ENCODE measurements at regions not wholly inside any gene's neighbourhood (a gene's known extent, or its start where the extent isn't known, plus 50 kb on each side); places are given as distances from the start of the nearest gene placed in this dataset.

DNA sequence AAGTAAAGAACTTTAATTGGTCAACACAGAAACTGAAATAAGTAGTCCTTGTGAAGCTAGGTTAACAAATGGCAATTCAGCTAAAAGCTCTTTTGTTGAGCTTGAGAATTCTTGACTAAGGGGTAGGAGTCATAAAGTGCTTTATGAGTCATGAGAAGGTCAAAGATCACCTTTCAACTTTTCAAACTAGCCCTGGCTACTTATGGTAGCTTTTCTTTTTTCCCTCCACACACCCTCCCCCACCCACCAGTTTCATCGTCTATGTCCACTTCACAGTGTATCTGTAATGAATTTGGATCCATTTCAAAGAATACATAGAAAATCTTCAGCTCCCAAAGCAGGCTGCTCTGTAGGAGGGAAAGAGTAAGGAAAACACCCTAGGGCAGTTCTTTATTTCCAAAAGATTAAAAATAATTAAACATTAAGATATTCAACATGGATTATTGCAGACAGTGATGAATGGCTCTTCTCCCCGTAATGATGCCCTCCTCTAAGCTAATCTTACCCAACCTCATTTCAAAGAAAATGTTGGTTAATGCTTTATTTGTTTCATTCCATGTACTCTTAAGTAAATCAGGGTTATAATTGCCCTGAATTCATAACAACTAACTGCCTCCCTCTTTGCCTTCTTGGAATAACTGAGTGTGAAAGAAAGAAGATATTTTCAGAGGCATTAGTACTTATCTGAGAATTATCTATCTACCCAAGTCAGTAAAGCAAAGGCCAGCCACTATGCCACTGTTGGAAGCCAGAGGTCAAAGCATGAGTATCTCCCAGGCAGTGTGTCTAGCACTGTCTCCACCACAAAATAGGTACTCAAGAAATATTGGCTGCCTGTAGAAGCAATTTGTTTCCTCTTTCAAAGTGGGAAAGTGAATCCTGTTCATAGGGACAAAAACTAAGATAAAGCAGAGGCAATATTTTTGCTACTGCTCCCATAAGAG, 290.6 kb downstream of the PIK3R1 start:
- H3K4me1 ChIP-seq (ENCODE audit: insufficient read depth, low read length): no peaks in the 10 kb centered on the region
- no peaks in the 10 kb centered on the region for H3K9me3 ChIP-seq (ENCODE audit: control insufficient read depth in 1 of 2, low read length in 2 of 2)
- H3K4me3 ChIP-seq (ENCODE audit: low read length in 2 of 2): no peak overlapping the region
- CTCF ChIA-PET (ENCODE audit: partially characterized antibody): no interaction called here
- no peaks in the 10 kb centered on the region for H3K36me3 ChIP-seq (ENCODE audit: insufficient read depth, low read length)
- Mint-ChIP-seq H3K36me3 (no peaks in the 10 kb centered on the region), H3K9me3 (no peaks in the 10 kb centered on the region), H3K27ac (no peak overlapping the region), H3K4me3 (no peak overlapping the region), H3K4me1 (no peaks in the 10 kb centered on the region), H3K27me3 (peaks cover 0 to 1% of the 10 kb centered on the region in 2 donors)
- H3K27ac ChIP-seq (ENCODE audit: low read depth, low read length): no peak overlapping the region
- no peak for DNase-seq
- intact Hi-C loops (cut with micrococcal nuclease): no loop called here
- POLR2A ChIA-PET (ENCODE audit: partially characterized antibody): no interaction called here
- H3K27me3 ChIP-seq (ENCODE audit: insufficient read depth, low read length): no peaks in the 10 kb centered on the region

DNA sequence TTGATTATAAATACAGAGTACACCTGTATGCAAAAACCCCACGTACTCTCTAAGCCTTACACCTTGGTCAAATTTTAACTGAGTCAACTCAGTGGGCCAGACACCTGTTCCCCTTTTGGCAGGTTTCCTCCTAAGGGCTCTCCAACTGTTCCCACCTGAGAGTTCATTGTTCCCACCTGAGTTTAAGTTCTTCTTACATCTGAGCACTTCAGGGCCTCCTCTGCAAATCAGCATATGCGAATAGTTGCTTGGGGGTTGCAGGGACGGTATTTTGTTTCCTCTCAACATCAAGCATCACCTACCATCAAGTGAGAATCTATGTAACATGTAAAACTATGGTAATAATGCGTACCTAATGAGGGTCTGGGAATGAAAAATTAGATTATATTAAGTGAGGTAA, 300.0 kb downstream of the PIK3R1 start:
- Mint-ChIP-seq H3K27ac (no peak overlapping the region), H3K9me3 (peaks cover 0 to 2% (median 0%) of the 10 kb centered on the region in 8 donors), H3K4me1 (no peaks in the 10 kb centered on the region), H3K36me3 (no peaks in the 10 kb centered on the region), H3K4me3 (no peak overlapping the region), H3K27me3 (peaks cover 2 to 6% of the 10 kb centered on the region in 2 donors)
- DNase-seq: no peak
- ChIA-PET POLR2A (ENCODE audit: partially characterized antibody) (no interaction called here), CTCF (ENCODE audit: partially characterized antibody) (no interaction called here)
- Histone ChIP-seq H3K4me3 (ENCODE audit: low read length in 2 of 2) (no peak overlapping the region), H3K9me3 (ENCODE audit: control insufficient read depth in 1 of 2, low read length in 2 of 2) (no peaks in the 10 kb centered on the region), H3K27me3 (ENCODE audit: insufficient read depth, low read length) (no peaks in the 10 kb centered on the region), H3K4me1 (ENCODE audit: insufficient read depth, low read length) (no peaks in the 10 kb centered on the region), H3K36me3 (ENCODE audit: insufficient read depth, low read length) (no peaks in the 10 kb centered on the region), H3K27ac (ENCODE audit: low read depth, low read length) (no peak overlapping the region)
- intact Hi-C loops (cut with micrococcal nuclease): no loop called here

DNA sequence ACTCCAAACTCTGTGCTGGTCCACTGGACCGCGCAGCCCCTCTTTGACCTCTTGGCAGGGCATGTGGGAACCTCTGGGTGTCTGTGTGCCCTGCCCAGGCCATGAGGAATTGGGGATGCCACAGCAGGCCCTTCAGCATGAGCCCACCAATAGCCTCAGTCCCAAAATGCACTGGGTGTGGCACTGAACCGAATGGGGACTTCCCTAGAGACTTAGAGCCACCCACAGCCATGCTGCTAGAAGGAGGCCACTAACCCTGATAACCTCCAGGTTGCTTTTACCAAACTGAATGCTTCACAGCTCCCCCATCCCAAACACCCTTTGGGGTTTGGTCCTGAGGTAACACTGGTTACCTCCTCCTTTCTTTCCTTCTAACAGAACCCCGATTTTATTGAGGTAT, 302.7 kb downstream of the PIK3R1 start:
- H3K4me1 ChIP-seq (ENCODE audit: insufficient read depth, low read length): no peaks in the 10 kb centered on the region
- H3K27me3 Mint-ChIP-seq: peaks cover 2 to 4% of the 10 kb centered on the region in 2 donors
- no peaks in the 10 kb centered on the region for H3K27me3 ChIP-seq (ENCODE audit: insufficient read depth, low read length)
- no peaks in the 10 kb centered on the region for H3K36me3 ChIP-seq (ENCODE audit: insufficient read depth, low read length)
- CTCF ChIA-PET (ENCODE audit: partially characterized antibody): no interaction called here
- no peak overlapping the region for H3K27ac ChIP-seq (ENCODE audit: low read depth, low read length)
- no peaks in the 10 kb centered on the region for H3K9me3 ChIP-seq (ENCODE audit: control insufficient read depth in 1 of 2, low read length in 2 of 2)
- H3K9me3 Mint-ChIP-seq: no peaks in the 10 kb centered on the region
- H3K4me3 Mint-ChIP-seq: no peak overlapping the region
- H3K4me1 Mint-ChIP-seq: no peaks in the 10 kb centered on the region
- POLR2A ChIA-PET (ENCODE audit: partially characterized antibody): no interaction called here
- intact Hi-C loops (cut with micrococcal nuclease): no loop called here
- H3K4me3 ChIP-seq (ENCODE audit: low read length in 2 of 2): no peak overlapping the region
- no peak for DNase-seq
- no peaks in the 10 kb centered on the region for H3K36me3 Mint-ChIP-seq
- no peak overlapping the region for H3K27ac Mint-ChIP-seq

DNA sequence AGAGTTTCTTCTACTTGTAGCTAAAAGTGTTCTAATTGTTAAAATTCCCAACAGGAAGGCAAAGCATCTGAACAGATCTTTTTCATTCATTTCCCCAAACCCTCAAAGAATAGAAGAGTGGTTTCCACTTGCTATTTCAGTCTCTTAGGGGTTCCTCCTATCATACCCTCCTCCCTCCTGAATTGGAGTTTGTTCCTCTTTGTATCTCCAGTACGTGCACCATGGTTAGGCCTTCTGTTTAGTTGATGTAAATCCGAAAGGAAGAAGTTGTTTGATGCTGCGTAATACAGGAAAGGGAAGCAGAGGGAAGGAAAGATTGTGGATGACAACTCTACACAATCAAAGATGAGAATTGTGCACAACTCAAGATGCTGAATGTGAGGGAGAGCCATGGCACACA, 303.6 kb downstream of the PIK3R1 start:
- Mint-ChIP-seq H3K9me3 (no peaks in the 10 kb centered on the region), H3K27me3 (peaks cover 2% of the 10 kb centered on the region in 2 donors), H3K4me3 (no peak overlapping the region), H3K36me3 (no peaks in the 10 kb centered on the region), H3K27ac (no peak overlapping the region), H3K4me1 (no peaks in the 10 kb centered on the region)
- H3K36me3 ChIP-seq (ENCODE audit: insufficient read depth, low read length): no peaks in the 10 kb centered on the region
- H3K9me3 ChIP-seq (ENCODE audit: control insufficient read depth in 1 of 2, low read length in 2 of 2): no peaks in the 10 kb centered on the region
- intact Hi-C loops (cut with micrococcal nuclease): no loop called here
- DNase-seq: no peak
- ChIA-PET CTCF (ENCODE audit: partially characterized antibody) (no interaction called here), POLR2A (ENCODE audit: partially characterized antibody) (no interaction called here)
- no peak overlapping the region for H3K27ac ChIP-seq (ENCODE audit: low read depth, low read length)
- H3K27me3 ChIP-seq (ENCODE audit: insufficient read depth, low read length): no peaks in the 10 kb centered on the region
- no peak overlapping the region for H3K4me3 ChIP-seq (ENCODE audit: low read length in 2 of 2)
- no peaks in the 10 kb centered on the region for H3K4me1 ChIP-seq (ENCODE audit: insufficient read depth, low read length)

DNA sequence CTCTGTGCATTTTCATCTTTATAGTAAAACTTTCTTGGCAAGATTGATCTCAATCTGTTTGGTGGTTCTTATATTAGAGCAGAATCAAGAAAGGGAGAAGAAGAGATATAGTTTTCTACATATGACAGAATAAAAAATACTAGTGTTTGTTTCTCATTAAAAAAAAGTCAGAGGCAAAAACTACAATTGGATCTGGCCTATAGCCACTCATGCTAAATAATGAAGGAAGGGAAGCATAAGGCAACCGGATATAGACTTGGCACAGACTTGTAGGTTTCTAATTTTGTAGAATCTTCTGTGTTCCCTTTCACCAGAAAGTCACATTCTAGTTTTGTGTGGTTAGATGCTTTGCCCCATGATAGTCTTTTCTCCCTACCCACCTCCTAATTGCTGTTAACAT, 306.2 kb downstream of the PIK3R1 start:
- no peak for DNase-seq
- ChIA-PET POLR2A (ENCODE audit: partially characterized antibody) (no interaction called here), CTCF (ENCODE audit: partially characterized antibody) (no interaction called here)
- no peak overlapping the region for H3K4me3 Mint-ChIP-seq
- H3K36me3 Mint-ChIP-seq: no peaks in the 10 kb centered on the region
- H3K4me1 Mint-ChIP-seq: no peaks in the 10 kb centered on the region
- H3K9me3 Mint-ChIP-seq: no peaks in the 10 kb centered on the region
- Histone ChIP-seq H3K4me3 (ENCODE audit: low read length in 2 of 2) (no peak overlapping the region), H3K9me3 (ENCODE audit: control insufficient read depth in 1 of 2, low read length in 2 of 2) (no peaks in the 10 kb centered on the region), H3K4me1 (ENCODE audit: insufficient read depth, low read length) (no peaks in the 10 kb centered on the region), H3K27me3 (ENCODE audit: insufficient read depth, low read length) (no peaks in the 10 kb centered on the region), H3K36me3 (ENCODE audit: insufficient read depth, low read length) (no peaks in the 10 kb centered on the region), H3K27ac (ENCODE audit: low read depth, low read length) (no peak overlapping the region)
- H3K27ac Mint-ChIP-seq: no peak overlapping the region
- H3K27me3 Mint-ChIP-seq: peaks cover 0 to 2% of the 10 kb centered on the region in 2 donors
- intact Hi-C loops (cut with micrococcal nuclease): no loop called here

DNA sequence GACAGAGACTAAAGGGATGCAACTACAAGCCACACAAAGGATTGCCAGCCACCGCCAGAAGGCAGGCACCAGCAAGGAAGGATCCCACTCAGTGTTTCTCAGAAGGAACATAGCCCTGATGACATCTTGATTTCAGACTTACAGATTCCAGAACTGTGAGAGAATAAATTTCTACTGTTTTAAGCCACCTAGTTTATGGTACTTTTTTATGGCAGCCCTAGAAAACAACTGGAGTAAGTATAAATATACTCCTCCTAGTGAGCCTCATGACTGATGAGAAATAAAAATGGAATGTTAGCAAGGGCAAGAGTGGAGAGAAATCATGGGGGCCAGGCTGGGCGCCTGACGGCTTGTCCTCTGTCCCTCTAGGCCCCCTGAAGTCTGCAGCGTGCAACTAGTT, 307.3 kb downstream of the PIK3R1 start:
- no peak overlapping the region for H3K27ac ChIP-seq (ENCODE audit: low read depth, low read length)
- no peak overlapping the region for H3K27ac Mint-ChIP-seq
- no peaks in the 10 kb centered on the region for H3K36me3 Mint-ChIP-seq
- no peaks in the 10 kb centered on the region for H3K36me3 ChIP-seq (ENCODE audit: insufficient read depth, low read length)
- no peaks in the 10 kb centered on the region for H3K4me1 Mint-ChIP-seq
- H3K4me3 Mint-ChIP-seq: no peak overlapping the region
- H3K27me3 ChIP-seq (ENCODE audit: insufficient read depth, low read length): no peaks in the 10 kb centered on the region
- ChIA-PET POLR2A (ENCODE audit: partially characterized antibody) (no interaction called here), CTCF (ENCODE audit: partially characterized antibody) (no interaction called here)
- no peaks in the 10 kb centered on the region for H3K4me1 ChIP-seq (ENCODE audit: insufficient read depth, low read length)
- peaks cover 0 to under 1% (median 0%) of the 10 kb centered on the region in 8 donors for H3K9me3 Mint-ChIP-seq
- H3K4me3 ChIP-seq (ENCODE audit: low read length in 2 of 2): no peak overlapping the region
- no peaks in the 10 kb centered on the region for H3K9me3 ChIP-seq (ENCODE audit: control insufficient read depth in 1 of 2, low read length in 2 of 2)
- no peak for DNase-seq
- H3K27me3 Mint-ChIP-seq: peaks cover 0 to 2% of the 10 kb centered on the region in 2 donors
- intact Hi-C loops (cut with micrococcal nuclease): no loop called here

DNA sequence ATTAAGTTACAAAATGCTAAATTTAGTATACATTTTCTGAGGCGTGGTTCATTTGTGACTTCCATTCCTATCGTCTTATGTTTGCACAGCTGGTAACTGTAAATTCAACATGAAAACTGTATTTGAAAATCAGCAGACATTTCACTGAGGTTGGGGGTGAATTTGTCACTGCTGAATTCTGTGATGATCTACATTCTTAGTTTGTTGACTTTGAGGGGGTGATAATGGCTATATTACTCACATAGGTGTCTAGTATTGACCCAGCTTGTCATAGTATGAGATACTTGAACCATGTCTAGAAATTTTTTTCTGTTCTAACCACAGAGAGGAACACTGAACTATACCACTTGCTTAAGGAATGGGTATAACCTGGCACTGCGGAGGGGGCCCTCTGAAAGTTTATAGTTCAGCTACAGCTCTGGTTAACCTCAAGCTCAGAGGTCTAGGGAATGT, 313.3 kb downstream of the PIK3R1 start:
- Histone ChIP-seq H3K27me3 (ENCODE audit: insufficient read depth, low read length) (no peaks in the 10 kb centered on the region), H3K4me3 (ENCODE audit: low read length in 2 of 2) (no peak overlapping the region), H3K36me3 (ENCODE audit: insufficient read depth, low read length) (no peaks in the 10 kb centered on the region), H3K4me1 (ENCODE audit: insufficient read depth, low read length) (no peaks in the 10 kb centered on the region), H3K9me3 (ENCODE audit: control insufficient read depth in 1 of 2, low read length in 2 of 2) (no peaks in the 10 kb centered on the region), H3K27ac (ENCODE audit: low read depth, low read length) (no peak overlapping the region)
- Mint-ChIP-seq H3K4me3 (no peak overlapping the region), H3K27me3 (peaks cover 14 to 17% of the 10 kb centered on the region in 2 donors), H3K27ac (no peak overlapping the region), H3K9me3 (peaks cover 0 to 6% (median 1%) of the 10 kb centered on the region in 8 donors), H3K4me1 (no peaks in the 10 kb centered on the region), H3K36me3 (no peaks in the 10 kb centered on the region)
- ChIA-PET CTCF (ENCODE audit: partially characterized antibody) (no interaction called here), POLR2A (ENCODE audit: partially characterized antibody) (no interaction called here)
- intact Hi-C loops (cut with micrococcal nuclease): no loop called here
- DNase-seq: no peak

All from CD4-positive, alpha-beta memory T cell (primary cell).